ENCODE measurements at regions not wholly inside any gene's neighbourhood (a gene's known extent, or its start where the extent isn't known, plus 50 kb on each side); places are given as distances from the start of the nearest gene placed in this dataset.

- no peak overlapping the region for H3K14ac ChIP-seq (ENCODE audit: insufficient read length)
- H2BK20ac ChIP-seq (ENCODE audit: low read length): no peak overlapping the region
- CTCF ChIA-PET (ENCODE audit: partially characterized antibody): no interaction called here
Measured at GRCh38 chr11:95318498-95318897, 87.5 kb upstream of the SESN3 start.

More at GRCh38 chr11:95318498-95318897, 87.5 kb upstream of the SESN3 start:
- H3K9ac ChIP-seq (replicated peaks in 1 of 4; ENCODE audit: extremely low read depth in 1 of 4, low read depth in 3 of 4, low read length in 3 of 4): no peak overlapping the region
- H3K79me1 ChIP-seq (ENCODE audit: low read depth, low read length): no peaks in the 10 kb centered on the region
- H4K20me1 ChIP-seq (replicated peaks in 1 of 2; ENCODE audit: control insufficient read depth in 1 of 2, insufficient read depth in 2 of 2, low read length in 2 of 2): no peaks in the 10 kb centered on the region
- H2BK12ac ChIP-seq (ENCODE audit: low read depth, low read length): no peak overlapping the region
- peaks cover 0 to 10% of the 10 kb centered on the region in 2 experiments; a peak in 1 of 4 replicates for H3K9me3 ChIP-seq (ENCODE audit: insufficient read depth in 2 of 2, low read depth in 1 of 2, low read length in 1 of 2)
- no peak overlapping the region for H3K27ac ChIP-seq (ENCODE audit: low read depth, low read length)
- no peaks in the 10 kb centered on the region for H3K23me2 ChIP-seq (ENCODE audit: low read depth, low read length)
- no peak overlapping the region for H2BK5ac ChIP-seq (ENCODE audit: low read depth, low read length)
- no peak overlapping the region for H4K8ac ChIP-seq (ENCODE audit: extremely low read depth, insufficient read depth, low read length)
- no peak overlapping the region for H4K91ac ChIP-seq (replicated peaks; ENCODE audit: insufficient read length, low read length)
- FAIRE-seq: no peak
- TF ChIP-seq SP2 (IDR thresholded peaks at IDR 0.05; ENCODE audit: low read length) (no peak), CTCF (IDR thresholded peaks at IDR 0.05; ENCODE audit: control extremely low read depth in 1 of 3, insufficient read depth in 1 of 3, low read depth in 1 of 3, low read length in 3 of 3) (no peak), EP300 (IDR thresholded peaks at IDR 0.05; ENCODE audit: borderline replicate concordance in 1 of 2, low read depth in 2 of 2, low read length in 2 of 2) (no peak), RNF2 (IDR thresholded peaks at IDR 0.05; ENCODE audit: borderline replicate concordance, low read depth, low read length, missing control alignments, poor library complexity, severe bottlenecking) (no peak), MAFK (IDR thresholded peaks at IDR 0.05; ENCODE audit: low read depth, low read length) (no peak), JUND (IDR thresholded peaks at IDR 0.05; ENCODE audit: low read length) (no peak)
- no peaks in the 10 kb centered on the region for H3K27me3 ChIP-seq (replicated peaks in 1 of 4; ENCODE audit: control insufficient read depth in 3 of 4, extremely low read depth in 1 of 4, insufficient read depth in 3 of 4, low read length in 3 of 4)
- H3K36me3 ChIP-seq (ENCODE audit: control insufficient read depth in 2 of 4, insufficient read depth in 4 of 4, low read length in 3 of 4): no peaks in the 10 kb centered on the region
- DNase-seq (ENCODE audit: low read depth in 1 of 2, low spot score in 2 of 2): no peak
- no peak overlapping the region for H3K4me2 ChIP-seq (ENCODE audit: insufficient read depth in 1 of 2, low read depth in 2 of 2, low read length in 2 of 2)
- no peak overlapping the region for H2AK5ac ChIP-seq (ENCODE audit: low read depth, low read length)
- no peak overlapping the region for H3K18ac ChIP-seq (ENCODE audit: extremely low read depth, low read length)
- no peaks in the 10 kb centered on the region; a peak in 2 of 7 replicates for H3K4me1 ChIP-seq (replicated peaks in 1 of 4; ENCODE audit: control insufficient read depth in 3 of 4, insufficient read depth in 4 of 4, low read length in 3 of 4)
- no peaks in the 10 kb centered on the region for H3K79me2 ChIP-seq (ENCODE audit: control insufficient read depth in 1 of 2, insufficient read depth in 2 of 2, low read length in 2 of 2)
- H3K4me3 ChIP-seq (ENCODE audit: extremely low read depth in 1 of 4, insufficient read depth in 2 of 4, low read depth in 3 of 4, low read length in 4 of 4): no peak overlapping the region
- H3K4ac ChIP-seq (replicated peaks; ENCODE audit: insufficient read length, low read depth, low read length): no peak overlapping the region
- no peak overlapping the region for H2BK120ac ChIP-seq (replicated peaks; ENCODE audit: low read depth, low read length)
- POLR2A ChIA-PET (ENCODE audit: partially characterized antibody): interaction anchor here (1.0 to 1.3 kb wide), 2 partner anchors 9 to 12 kb away, joined by 3 read pairs; no protein-coding TSS in a partner anchor
- H3K23ac ChIP-seq (ENCODE audit: insufficient read length): no peak overlapping the region
- no peak overlapping the region for H2BK15ac ChIP-seq (ENCODE audit: low read length)
- no peak overlapping the region for H3K56ac ChIP-seq (replicated peaks; ENCODE audit: insufficient read length, low read depth, low read length)
- H4K5ac ChIP-seq (ENCODE audit: insufficient read length, low read depth, low read length): no peak overlapping the region
- no peak overlapping the region for H2AFZ ChIP-seq (ENCODE audit: low read length)
